ENCODE measurements at regions not wholly inside any gene's neighbourhood (a gene's known extent, or its start where the extent isn't known, plus 50 kb on each side); places are given as distances from the start of the nearest gene placed in this dataset.

DNA sequence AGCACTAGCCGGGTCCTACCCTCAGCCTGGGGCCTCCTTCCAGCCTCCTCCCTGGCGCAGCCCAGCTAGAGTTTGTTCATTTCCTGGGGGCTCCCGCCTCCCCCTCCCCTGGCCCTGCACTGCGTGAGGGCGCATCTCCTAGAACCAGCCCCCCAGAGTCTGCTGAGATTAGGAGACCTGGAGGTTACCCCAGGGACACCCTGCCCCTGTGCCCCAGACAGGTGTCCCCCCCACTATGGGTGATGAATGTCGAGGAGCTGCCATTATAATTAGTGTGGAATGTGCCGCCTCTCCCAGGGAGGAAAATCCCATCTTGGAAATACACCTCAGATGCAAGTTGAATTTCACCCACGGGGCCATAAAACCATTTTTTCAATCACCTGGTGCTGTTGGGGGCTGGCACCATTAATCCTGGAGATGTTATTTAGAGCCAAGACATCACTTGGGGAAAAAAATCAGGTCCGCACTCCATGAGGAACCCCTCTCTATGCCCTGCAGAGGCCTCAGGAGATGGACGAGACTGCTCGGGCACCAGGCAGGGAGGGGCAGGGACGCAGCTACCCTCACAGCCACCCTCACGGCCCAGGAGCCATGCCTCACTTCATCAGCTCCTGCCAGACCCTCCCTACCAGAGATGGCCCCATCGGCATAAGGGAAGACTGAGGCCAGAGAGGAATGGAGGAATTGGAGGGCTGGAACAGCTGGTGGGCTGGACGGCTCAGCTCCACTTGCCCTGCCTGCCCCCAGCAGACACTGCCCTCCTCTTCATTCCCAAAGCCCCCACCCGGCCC lies 197.5 kb downstream of the IGLL1 start:
- H3K36me3 ChIP-seq (ENCODE audit: control insufficient read depth in 2 of 4, insufficient read depth in 4 of 4, low read length in 3 of 4), result no peaks in the 10 kb centered on the region
- H3K14ac ChIP-seq (ENCODE audit: insufficient read length), result no peak overlapping the region
- CTCF ChIA-PET (ENCODE audit: partially characterized antibody), result interaction anchor here (1.3 to 2.5 kb wide), 5 partner anchors 9 to 68 kb away, joined by 3 to 11 read pairs (median 4); no protein-coding TSS in a partner anchor
- no peak overlapping the region for H3K27ac ChIP-seq (ENCODE audit: low read depth, low read length)
- H2BK12ac ChIP-seq (ENCODE audit: low read depth, low read length), result no peak overlapping the region
- H3K4me1 ChIP-seq (replicated peaks in 1 of 4; ENCODE audit: control insufficient read depth in 3 of 4, insufficient read depth in 4 of 4, low read length in 3 of 4), result peaks cover 0 to 6% (median 4%) of the 10 kb centered on the region in 4 experiments; a peak in 5 of 7 replicates
- no peak overlapping the region for H4K5ac ChIP-seq (ENCODE audit: insufficient read length, low read depth, low read length)
- H3K79me2 ChIP-seq (ENCODE audit: control insufficient read depth in 1 of 2, insufficient read depth in 2 of 2, low read length in 2 of 2), result no peaks in the 10 kb centered on the region
- H3K4me3 ChIP-seq (ENCODE audit: extremely low read depth in 1 of 4, insufficient read depth in 2 of 4, low read depth in 3 of 4, low read length in 4 of 4), result no peak overlapping the region
- FAIRE-seq (no peak), DNase-seq (ENCODE audit: low read depth in 1 of 2, low spot score in 2 of 2) (no peak)
- 76% methylated on average over 11 of the region's 16 CpGs; no CpG with 5 or more reads in 1 of the 2 experiments for WGBS, 2 experiments (ENCODE audit: extremely low coverage in 1 of 2, insufficient coverage in 1 of 2, insufficient read length in 1 of 2, insufficient replicate concordance in 2 of 2, low coverage in 1 of 2, low lambda C conversion rate in 2 of 2, missing lambda C conversion rate in 1 of 2)
- H3K27me3 ChIP-seq (replicated peaks in 1 of 4; ENCODE audit: control insufficient read depth in 3 of 4, extremely low read depth in 1 of 4, insufficient read depth in 3 of 4, low read length in 3 of 4), result peaks cover 0 to 4% (median 1%) of the 10 kb centered on the region in 4 experiments; a peak in 2 of 7 replicates
- no peak overlapping the region for H3K9ac ChIP-seq (replicated peaks in 1 of 4; ENCODE audit: extremely low read depth in 1 of 4, low read depth in 3 of 4, low read length in 3 of 4)
- H3K23me2 ChIP-seq (ENCODE audit: low read depth, low read length), result peaks cover 5% of the 10 kb centered on the region; the same call in 1 of the 2 replicates
- no peak overlapping the region for H3K4me2 ChIP-seq (ENCODE audit: insufficient read depth in 1 of 2, low read depth in 2 of 2, low read length in 2 of 2)
- no peak overlapping the region for H2AFZ ChIP-seq (ENCODE audit: low read length)
- no peak overlapping the region for H4K91ac ChIP-seq (replicated peaks; ENCODE audit: insufficient read length, low read length)
- H2AK5ac ChIP-seq (ENCODE audit: low read depth, low read length), result no peak overlapping the region
- H4K8ac ChIP-seq (ENCODE audit: extremely low read depth, insufficient read depth, low read length), result no peak overlapping the region
- TF ChIP-seq CTBP2 (IDR thresholded peaks at IDR 0.05; ENCODE audit: borderline replicate concordance, insufficient read depth, insufficient read length, low read length) (no peak), POLR2AphosphoS5 (IDR thresholded peaks at IDR 0.05; ENCODE audit: low read depth, low read length) (no peak), JUND (IDR thresholded peaks at IDR 0.05; ENCODE audit: low read length) (no peak), GTF2F1 (IDR thresholded peaks at IDR 0.05; ENCODE audit: borderline replicate concordance, low read depth, low read length) (no peak), CBX5 (IDR thresholded peaks at IDR 0.05; ENCODE audit: low read depth, low read length) (no peak), RFX5 (IDR thresholded peaks at IDR 0.05; ENCODE audit: borderline replicate concordance, low read depth, low read length) (no peak)
- TF ChIP-seq, protein P1, sequence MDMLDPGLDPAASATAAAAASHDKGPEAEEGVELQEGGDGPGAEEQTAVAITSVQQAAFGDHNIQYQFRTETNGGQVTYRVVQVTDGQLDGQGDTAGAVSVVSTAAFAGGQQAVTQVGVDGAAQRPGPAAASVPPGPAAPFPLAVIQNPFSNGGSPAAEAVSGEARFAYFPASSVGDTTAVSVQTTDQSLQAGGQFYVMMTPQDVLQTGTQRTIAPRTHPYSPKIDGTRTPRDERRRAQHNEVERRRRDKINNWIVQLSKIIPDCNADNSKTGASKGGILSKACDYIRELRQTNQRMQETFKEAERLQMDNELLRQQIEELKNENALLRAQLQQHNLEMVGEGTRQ (IDR thresholded peaks at IDR 0.05; ENCODE audit: low read length), result no peak
- H2BK5ac ChIP-seq (ENCODE audit: low read depth, low read length), result no peak overlapping the region
- no peak overlapping the region for H3K23ac ChIP-seq (ENCODE audit: insufficient read length)
- no peak overlapping the region for H2BK20ac ChIP-seq (ENCODE audit: low read length)
- H3K4ac ChIP-seq (replicated peaks; ENCODE audit: insufficient read length, low read depth, low read length), result no peak overlapping the region
- H3K9me3 ChIP-seq (ENCODE audit: insufficient read depth in 2 of 2, low read depth in 1 of 2, low read length in 1 of 2), result no peaks in the 10 kb centered on the region
- H3K79me1 ChIP-seq (ENCODE audit: low read depth, low read length), result no peaks in the 10 kb centered on the region; the same call in 1 of the 2 replicates
- no peak overlapping the region for H2BK120ac ChIP-seq (replicated peaks; ENCODE audit: low read depth, low read length)
- POLR2A ChIA-PET (ENCODE audit: partially characterized antibody), result interaction anchor here (0.9 kb wide), 1 partner anchor 13 kb away, joined by 3 read pairs; no protein-coding TSS in a partner anchor
- no peak overlapping the region for H3K56ac ChIP-seq (replicated peaks; ENCODE audit: insufficient read length, low read depth, low read length)
- no peak overlapping the region for H2BK15ac ChIP-seq (ENCODE audit: low read length)
- H4K20me1 ChIP-seq (replicated peaks in 1 of 2; ENCODE audit: control insufficient read depth in 1 of 2, insufficient read depth in 2 of 2, low read length in 2 of 2), result peaks cover 0 to 2% of the 10 kb centered on the region in 2 experiments
- H3K18ac ChIP-seq (ENCODE audit: extremely low read depth, low read length), result no peak overlapping the region

Data from H1 (cell line).